GM12865 (cell line): ENCODE measurements at regions not wholly inside any gene's neighbourhood (a gene's known extent, or its start where the extent isn't known, plus 50 kb on each side); places are given as distances from the start of the nearest gene placed in this dataset.

Experiments
- DNase-seq: peaks from one replicate; pipeline ENCODE4 v3.0.0; 2010; ENCODE audit warnings: low read depth
- H3K4me3 ChIP-seq: 2 replicates; pipeline ENCODE4 v1.5.1; 2011; ENCODE audit warnings: mild to moderate bottlenecking, low read depth, low read length, control low read depth
- TF ChIP-seq, protein P1 (sequence below): IDR thresholded peaks from 2 replicates; pipeline ENCODE4 v1.5.1; 2011; ENCODE audit warnings: low read length, control low read depth, low read depth, inconsistent platforms; ENCODE audit not compliant: insufficient read depth; ENCODE audit errors: missing control alignments

- no peak overlapping the region for H3K4me3 ChIP-seq
- TF ChIP-seq, protein P1, sequence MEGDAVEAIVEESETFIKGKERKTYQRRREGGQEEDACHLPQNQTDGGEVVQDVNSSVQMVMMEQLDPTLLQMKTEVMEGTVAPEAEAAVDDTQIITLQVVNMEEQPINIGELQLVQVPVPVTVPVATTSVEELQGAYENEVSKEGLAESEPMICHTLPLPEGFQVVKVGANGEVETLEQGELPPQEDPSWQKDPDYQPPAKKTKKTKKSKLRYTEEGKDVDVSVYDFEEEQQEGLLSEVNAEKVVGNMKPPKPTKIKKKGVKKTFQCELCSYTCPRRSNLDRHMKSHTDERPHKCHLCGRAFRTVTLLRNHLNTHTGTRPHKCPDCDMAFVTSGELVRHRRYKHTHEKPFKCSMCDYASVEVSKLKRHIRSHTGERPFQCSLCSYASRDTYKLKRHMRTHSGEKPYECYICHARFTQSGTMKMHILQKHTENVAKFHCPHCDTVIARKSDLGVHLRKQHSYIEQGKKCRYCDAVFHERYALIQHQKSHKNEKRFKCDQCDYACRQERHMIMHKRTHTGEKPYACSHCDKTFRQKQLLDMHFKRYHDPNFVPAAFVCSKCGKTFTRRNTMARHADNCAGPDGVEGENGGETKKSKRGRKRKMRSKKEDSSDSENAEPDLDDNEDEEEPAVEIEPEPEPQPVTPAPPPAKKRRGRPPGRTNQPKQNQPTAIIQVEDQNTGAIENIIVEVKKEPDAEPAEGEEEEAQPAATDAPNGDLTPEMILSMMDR: no peak
- DNase-seq: no peak
Observed at GRCh38 chr7:41261080-41261479, 441.8 kb downstream of the INHBA start.

DNA sequence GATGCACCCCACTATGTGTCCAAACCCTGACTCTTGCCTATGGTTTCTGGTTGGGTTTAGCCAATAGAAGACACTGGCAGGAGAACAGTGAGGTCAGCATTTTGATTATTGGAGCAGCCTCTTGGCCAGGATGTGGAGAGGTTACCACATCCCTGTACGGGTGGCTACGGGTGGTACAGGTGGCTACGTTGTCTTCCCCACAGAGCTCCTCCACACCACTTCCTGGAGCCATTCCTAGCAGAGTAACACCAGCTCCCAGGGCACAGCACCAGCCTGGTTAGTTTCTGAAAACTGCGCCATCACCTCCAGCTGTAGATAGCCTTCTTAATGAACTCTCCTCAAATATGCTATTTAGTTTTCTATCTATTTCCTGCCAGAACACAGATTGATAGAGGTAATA lies 445.2 kb downstream of the INHBA start:
- no peak overlapping the region for H3K4me3 ChIP-seq
- no peak for DNase-seq
- TF ChIP-seq, protein P1: no peak

DNA sequence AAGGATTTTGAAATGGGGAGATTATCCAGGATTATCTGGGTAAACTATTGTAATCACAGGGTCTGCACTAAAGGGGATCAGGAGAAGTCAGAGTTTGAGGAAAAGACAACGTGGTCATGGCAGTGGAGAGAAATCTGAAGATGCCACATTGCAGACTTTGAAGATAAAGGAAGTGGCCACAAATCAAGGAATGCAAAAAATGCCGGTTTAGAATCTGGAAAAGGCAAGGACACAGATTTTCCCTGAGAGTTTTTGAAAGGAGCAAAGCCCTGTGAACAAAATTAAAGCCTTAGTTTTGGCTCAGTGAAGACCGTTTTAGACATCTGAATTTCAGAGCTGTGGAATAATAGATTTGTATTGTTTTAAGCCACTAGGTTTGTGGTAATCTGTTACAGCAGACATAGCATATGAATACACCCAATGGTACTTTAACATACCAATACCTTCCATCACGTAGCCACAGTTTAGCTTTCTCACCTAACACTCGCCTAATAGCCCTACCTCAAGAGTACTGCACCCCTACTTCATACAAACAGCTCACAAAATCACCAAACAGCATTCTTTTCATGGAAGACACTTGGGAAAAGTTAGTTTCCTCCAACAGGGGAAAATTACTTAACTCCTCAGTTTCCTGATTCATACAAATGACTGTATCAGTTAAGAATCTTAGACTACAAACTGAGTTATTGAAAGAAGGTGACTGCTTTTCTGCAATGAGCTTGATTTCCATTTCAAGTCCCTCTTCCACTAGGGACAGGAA lies 446.5 kb downstream of the INHBA start:
- TF ChIP-seq, protein P1: no peak
- DNase-seq: no peak
- H3K4me3 ChIP-seq: no peak overlapping the region

DNA sequence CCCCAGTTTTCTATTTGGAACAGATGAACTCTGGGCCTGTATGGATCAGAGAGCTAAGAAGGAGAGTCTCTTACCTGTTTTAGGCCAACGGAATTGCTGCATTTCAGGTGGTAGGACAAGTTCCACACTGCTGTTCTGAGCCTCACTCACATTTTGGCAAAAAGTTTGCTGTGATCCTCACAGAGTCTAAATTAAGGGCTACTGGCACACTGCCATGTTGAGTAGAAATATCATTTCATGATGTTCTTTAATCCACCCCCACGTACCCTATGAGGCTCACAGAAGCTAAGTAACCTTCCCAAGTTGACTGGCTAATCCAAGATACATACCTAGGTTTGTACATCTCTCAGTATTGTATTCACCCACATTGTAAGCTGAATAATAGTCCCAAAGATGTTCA lies 447.2 kb downstream of the INHBA start:
- TF ChIP-seq, protein P1: no peak
- no peak for DNase-seq

GRCh38 chr7:41255113-41255512 lies 447.8 kb downstream of the INHBA start:
- TF ChIP-seq, protein P1: no peak
- no peak overlapping the region for H3K4me3 ChIP-seq
- no peak for DNase-seq

More for the DNA sequence above, 447.2 kb downstream of the INHBA start:
- H3K4me3 ChIP-seq: no peak overlapping the region

- DNase-seq: no peak
- TF ChIP-seq, protein P1: no peak
- H3K4me3 ChIP-seq: no peak overlapping the region
Observed at GRCh38 chr7:41252957-41253356, 449.9 kb downstream of the INHBA start.

- no peak for DNase-seq
- H3K4me3 ChIP-seq: no peak overlapping the region
- TF ChIP-seq, protein P1: no peak
Observed at GRCh38 chr7:41252551-41252950, 450.3 kb downstream of the INHBA start.
